Activated naive CD4-positive, alpha-beta T cell (primary cell): ENCODE measurements at regions not wholly inside any gene's neighbourhood (a gene's known extent, or its start where the extent isn't known, plus 50 kb on each side); places are given as distances from the start of the nearest gene placed in this dataset.
"Not testable (repeated sequence)": the region's sequence is repeated elsewhere in the genome, so short reads cannot be mapped to it uniquely, and the experiment has no call there.

ENCODE experiments used
- DNase-seq, 4 experiments: peaks; one replicate each; lab custom pipeline; 2025; lab: John Stamatoyannopoulos, UW

DNA sequence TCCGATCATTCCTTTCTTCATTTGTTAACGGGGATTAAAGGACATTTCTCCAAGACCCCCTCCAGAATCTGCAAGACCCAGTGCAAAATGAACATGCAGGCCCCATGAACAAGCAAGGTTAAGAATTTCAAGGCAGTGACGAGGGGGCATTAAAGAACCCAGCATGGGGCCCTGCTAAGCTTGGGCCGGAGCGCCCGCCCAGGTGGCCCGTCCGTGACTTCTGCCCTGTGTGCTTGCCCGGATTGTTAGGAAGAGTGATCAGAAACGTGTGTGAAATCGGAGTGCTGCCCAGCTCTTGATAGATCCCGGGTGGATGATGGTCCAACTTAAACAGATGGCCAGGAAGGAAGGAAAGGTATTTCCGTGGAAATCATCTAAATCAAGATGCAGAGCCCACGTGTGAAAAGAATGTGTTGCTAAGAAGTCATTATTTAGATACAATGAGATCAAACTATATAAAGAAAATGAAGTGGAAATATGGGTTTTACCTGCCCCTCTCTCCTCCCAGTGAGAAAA is 213.6 kb downstream of the KLF6 start:
- DNase-seq, result no peak

DNA sequence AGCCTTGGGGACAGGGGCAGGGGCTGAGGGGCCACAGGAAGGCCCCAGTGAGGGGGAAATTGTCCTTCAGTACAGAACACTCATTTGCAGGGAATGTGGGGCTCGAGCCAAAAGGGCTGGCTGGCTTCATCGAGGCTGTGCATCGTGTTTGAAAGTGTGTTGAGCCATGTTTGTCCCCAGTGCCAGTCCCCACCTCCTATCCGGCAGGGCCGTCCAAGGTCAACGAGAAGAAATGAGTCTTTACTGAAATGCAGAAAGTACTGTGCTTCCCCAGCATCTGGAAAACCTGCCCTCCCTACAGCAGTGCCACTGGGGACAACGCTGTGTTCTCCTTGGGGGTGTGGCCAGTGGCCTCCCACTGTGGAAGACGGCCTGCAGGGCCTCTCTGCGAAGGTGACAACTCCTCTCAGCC is 214.1 kb downstream of the KLF6 start:
- no peak for DNase-seq

DNA sequence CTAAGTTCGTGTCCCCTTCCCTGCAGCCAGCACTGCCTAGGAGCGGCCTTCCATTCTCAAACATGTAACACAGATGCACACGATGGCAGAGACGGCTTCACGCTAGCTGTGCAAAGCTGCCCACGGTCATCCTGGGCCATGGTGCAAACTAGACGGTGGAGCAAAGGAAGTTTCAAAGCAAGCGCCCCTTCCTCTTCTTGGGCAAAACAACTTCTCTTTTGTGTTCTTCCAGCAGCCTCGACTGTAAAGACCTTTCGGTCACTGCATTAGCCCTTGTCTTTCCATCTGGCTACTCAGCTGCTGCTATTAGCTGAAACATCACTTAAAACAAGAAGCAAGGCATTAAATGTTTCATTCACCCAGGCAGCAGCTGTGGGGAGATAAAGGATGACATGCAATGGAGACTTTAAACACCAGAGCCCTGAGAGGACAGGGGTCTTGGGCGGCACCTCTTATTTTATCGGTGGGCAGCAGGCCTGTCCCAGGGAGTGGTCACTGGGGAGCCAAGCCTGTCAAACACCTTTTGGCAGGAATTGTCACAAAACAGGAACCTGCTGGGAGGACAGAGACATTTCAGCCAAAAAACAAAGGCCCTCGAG is 214.8 kb downstream of the KLF6 start:
- no peak for DNase-seq

DNA sequence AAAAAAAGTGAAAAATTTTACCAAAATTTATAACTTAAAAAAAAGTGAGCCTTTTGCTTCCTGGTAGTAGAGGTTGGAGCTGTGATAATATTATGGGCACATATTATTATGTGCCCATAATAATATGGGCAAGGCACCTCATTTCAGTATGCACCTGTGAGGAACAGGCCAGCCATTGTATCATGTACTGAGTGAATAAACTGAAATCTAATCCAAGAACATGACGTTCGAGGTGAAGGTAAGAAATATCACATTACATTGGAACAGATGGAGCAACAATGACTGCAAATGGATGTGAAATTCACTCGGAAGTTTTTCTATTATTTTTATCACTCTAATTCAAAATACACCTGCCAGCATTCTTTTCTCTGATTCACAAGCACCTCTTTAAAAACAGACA is 216.0 kb downstream of the KLF6 start:
- DNase-seq, result no peak

DNA sequence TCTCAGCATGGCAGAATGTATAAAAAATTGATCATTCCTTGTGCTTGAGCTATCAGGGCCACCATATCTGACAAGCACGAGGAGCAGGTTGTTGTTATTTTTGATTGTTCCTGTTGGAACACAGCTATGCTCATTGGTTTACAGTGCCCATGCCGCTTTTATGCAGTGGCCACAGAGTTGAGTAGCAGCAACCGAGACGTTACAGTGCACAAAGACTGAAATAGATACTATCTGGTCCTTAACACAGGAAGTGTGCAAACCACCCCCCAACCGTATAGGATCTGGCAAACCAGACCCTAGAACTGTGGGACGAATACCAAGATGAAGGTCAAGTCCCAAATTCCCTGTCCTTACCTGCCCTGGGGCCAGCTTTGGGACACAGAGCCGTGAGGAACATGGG is 216.6 kb downstream of the KLF6 start:
- DNase-seq, result no peak

DNA sequence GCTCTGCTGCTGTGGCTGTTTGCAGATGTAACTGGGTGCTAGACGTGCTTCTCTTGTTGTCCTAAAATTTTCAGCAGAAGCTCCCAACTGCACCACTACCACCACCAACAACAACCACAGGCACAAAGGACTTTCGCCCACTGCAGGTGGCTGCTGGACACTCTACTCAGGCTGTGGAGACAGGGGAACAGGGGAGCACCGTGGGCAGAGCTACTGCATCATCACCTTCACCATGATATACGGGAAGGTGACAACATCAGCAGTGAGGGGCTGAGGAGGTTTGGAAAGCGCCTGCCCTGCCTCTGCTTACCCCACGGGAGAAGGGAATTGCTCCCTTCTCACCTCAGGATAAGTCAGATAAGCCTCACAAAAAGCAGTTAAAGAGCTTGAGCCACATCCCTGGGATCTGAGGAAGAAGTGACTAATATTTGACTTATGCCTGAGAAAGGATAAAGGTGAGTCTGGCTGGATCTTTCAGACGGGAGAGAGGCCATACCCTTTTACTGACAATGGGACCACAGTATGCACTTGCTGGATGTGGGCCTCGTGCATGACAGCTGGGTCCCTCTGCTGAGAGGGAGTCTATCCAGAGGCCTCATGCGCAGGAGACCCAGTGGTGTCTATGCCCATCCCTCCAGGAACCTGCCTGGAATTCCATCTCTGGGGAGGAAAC is 217.6 kb downstream of the KLF6 start:
- no peak for DNase-seq

DNA sequence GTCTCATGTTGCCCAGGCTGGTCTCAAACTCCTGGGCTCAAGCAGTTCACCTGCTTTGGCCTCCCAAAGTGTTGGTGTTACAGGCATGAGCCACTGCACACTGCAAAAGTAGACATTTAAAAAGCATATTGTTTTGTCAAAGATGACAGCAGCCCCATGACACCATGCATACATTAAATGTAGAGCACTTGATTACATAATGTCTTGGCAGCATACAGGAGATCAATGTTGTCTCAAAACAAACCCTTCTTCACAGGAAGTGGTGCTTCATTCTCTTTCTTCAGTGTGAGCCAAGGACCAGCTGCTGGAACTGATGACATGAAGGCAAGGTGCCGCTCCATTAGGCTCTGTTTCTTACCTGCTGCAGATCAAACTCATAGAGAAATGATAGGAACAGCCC is 218.4 kb downstream of the KLF6 start:
- DNase-seq, result no peak

DNA sequence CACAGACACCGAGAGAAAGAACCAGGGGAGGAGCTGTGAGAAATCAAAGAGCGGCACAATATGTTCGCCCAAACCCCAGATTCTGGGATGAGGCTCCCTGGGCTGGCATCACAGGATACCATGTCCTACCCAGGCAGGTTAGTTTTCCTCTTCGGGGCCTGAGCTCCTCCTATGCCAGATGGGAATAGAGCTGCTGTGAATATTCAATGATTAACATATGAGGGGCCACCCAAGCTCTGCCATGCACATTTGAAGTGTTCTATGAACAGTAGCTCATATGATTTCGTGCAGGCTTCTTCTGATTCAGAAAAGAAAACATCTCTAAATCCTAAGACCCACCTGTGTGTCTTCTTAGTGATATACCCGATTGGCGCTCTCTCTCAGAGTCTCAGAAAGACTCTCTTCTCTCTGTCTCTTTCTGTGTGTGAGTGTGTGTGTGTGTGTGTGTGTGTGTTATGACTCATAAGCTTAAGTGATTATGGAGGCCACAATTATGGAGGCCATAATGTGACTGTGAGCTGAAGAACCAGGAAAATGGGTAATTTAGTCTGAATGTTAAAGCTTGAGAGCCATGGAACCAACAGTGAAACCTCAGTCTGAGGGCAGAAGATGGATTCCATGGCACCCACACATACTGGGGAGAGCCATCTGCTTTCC is 220.5 kb downstream of the KLF6 start:
- no peak for DNase-seq

DNA sequence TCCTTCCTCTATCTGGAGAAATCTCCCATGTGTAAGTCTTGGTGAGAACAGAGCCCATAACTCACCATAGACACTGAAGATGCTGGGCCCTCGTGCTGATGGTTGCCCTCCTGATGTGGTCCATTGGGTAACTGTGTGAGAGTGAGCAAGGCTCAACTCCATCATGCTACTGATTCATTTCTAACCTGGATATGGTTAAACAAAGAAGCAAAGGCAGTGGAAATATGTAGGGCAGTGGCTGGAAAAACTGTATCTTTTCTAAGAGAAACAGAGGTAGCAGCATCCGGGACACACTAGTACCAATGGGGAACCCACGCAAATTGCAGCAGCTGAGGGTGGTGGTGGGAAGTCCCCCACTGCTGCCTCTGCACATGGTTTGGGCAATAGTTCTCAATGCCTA is 221.7 kb downstream of the KLF6 start:
- DNase-seq, result no peak

DNA sequence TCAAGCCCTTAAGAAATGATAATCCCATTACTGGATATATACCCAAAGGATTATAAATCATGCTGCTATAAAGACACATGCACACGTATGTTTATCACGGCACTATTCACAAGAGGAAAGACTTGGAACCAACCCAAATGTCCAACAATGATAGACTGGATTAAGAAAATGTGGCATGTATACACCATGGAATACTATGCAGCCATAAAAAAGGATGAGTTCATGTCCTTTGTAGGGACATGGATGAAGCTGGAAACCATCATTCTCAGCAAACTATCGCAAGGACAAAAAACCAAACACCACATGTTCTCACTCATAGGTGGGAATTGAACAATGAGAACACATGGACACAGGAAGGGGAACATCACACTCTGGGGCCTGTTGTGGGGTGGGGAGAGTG is 224.4 kb downstream of the KLF6 start:
- DNase-seq, result not testable (repeated sequence)

DNA sequence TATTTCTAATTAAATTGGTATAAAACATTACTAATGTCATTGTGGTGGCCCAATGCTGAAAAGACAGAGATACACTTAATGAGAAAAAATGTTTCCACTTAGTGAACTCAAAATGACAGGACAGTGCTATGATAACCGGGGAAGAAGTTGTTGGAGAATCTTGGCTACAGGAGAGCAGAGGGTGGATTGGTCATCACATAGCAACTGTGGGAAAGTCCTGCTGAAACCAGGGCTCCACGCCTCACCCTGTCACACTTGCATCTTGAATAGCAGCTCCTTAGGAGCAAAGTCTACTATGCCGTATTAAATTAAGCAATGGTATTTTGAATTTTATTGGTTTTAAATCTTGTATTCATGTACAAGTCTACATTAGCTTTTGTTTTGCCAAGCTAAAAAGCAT is 225.5 kb downstream of the KLF6 start:
- DNase-seq, result no peak

DNA sequence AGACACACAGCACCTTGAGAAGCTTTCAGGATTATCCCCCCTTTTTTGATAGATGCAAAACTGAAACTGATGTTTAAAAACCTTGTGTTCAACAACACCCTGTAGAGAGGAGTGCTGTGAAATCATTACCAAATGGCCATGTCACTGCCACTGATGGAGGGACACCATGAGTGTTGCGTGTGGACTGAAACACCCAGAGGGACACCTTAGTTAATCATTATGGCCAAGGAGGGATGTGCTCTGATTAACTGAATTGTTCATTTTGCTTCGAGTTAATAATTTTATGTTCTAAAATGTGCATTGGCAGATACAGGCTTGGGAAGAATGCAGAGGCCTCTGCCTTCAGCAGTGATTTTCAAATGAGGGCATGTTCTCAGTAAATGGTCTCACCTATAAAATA is 226.0 kb downstream of the KLF6 start:
- no peak for DNase-seq

DNA sequence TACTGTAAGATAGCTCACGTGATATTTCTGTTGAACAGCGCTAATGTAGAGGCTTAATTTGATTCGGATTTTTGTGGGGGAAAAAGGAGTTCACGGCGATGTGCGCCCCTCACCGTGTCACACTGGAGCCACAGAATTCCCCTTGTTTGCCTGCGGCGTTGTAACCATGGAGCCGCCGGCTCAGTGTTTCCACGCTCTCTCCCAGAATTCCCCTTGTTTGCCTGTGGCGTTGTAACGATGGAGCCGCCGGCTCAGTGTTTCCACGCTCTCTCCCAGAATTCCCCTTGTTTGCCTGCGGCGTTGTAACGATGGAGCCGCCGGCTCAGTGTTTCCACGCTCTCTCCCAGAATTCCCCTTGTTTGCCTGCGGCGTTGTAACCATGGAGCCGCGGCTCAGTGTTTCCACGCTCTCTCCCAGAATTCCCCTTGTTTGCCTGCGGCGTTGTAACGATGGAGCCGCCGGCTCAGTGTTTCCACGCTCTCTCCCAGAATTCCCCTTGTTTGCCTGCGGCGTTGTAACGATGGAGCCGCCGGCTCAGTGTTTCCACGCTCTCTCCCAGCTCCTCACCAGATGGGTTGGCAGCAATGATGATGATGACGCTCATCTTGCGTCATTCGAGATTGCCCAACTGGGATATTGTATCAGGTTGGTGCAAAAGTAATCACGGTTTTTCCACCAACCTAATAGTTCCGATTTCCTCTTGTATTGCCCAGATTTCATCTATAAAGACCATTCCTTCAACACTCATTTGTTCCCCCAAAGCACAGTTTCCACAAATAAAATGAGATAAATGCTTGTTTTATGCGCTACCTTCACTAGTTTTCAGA is 228.6 kb downstream of the KLF6 start:
- DNase-seq, result not testable (repeated sequence)

DNA sequence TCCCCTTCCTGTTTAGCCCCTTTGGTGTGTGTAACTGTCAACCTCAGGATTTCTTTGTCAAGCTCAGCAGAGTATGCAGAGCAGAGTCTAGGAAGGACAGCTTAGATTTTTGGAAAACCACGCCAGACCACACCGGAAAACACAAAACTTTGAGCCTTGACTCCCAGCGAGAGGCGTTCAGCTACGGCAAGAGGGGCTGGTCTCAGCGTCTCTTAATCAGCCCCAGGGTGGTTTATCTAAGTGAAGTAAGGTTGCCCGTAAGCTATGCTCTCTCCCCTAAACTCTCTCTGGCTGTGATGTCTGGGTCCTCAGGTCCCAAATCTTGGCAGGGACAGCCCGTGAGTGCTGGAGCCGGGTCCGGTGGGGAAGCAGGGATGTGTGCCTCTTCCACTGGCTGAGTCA is 230.9 kb downstream of the KLF6 start:
- DNase-seq, result no peak

DNA sequence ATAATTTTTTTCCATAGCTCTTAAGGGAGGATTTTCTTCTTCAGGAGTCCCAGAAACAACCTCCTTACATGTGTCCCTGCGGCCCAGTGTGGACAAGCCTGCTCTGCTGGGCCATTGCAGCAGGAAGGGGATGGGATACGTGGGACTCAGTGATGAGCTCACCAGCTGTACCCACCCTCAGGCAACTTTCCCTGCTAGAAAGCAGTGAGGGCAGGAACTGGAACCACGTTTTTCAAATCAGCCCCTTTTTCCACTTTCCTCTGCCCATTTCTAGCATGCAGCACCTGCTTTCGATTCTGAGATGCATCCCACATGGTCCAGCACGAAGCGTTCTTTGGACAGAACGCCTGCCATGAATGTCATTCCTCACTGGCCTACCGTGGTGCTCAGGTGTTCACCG is 232.7 kb downstream of the KLF6 start:
- no peak for DNase-seq

DNA sequence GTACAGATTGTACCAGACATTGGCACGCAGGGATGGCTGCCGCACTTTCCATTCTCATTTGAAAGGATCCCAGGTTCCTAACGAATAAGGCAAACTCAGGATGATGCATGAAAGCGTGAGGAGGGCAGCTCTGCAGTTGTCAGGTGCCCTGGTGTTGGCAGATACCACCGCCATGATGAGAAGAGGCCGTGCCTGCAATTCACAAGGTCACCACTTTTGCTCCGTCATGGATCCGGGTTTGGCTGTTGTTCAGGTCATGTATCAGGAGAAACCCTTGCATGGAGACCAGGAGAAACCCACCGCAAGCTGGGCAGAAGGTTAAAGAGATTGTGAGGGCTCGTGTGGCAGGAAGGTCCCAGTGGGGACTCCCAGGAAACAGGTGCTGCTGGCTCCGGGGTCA is 233.2 kb downstream of the KLF6 start:
- DNase-seq, result no peak

DNA sequence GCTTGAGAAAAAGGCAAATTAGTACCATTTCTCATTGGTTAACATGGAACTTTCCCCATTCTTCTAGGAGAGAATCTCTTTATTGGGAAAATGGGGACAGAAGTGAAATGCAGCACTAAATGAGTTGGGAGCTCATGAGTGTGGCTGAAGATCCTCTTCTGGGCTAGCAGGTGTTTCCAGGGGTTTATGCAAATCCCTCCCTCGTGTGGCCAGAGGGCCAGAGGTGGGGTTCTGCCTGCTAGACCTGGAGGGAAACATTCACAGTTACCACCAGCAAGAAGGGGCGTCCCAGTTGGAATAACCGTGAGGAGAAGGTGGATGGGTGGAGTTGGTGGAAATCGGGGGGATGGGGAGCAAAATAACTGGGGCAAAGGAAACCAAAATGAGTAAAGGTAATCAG is 235.9 kb downstream of the KLF6 start:
- DNase-seq, result no peak

DNA sequence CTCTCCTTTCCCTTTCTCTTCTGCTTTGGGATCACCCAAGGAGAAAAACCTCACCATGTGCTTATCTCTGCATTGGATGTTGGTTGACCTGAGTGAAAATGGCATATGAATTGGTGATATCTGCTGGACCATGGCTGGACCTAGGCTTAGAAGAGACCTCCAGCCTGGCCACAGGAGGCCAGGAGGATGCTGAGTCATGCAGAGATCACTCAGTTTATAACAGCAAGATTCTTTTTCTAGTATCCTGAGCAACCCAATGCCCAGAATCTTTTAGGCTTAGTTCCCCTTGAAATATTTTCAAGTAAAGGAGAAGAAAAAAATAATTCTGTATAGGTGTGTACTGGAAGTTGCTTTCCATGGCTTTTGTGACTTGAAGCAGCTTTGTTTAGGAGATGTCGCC is 236.3 kb downstream of the KLF6 start:
- no peak for DNase-seq

DNA sequence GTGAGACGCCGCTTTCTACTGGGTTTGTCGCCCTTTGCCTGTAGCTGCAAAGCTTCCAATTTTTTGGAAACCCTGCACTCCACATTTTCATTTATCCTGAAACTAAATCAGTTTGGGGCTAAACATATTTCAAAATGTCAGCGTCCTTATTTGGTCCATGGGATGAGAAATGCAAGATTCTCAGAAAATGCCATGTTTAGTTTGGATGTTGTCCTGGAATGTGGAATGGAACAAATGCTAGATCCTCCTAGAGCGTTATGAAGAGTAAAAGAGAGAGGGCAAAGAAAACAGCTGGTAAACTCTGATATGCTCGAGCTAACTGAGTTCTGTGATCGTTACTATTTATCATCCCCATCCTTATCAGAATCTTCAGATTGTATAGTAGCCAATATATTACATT is 236.9 kb downstream of the KLF6 start:
- no peak for DNase-seq

DNA sequence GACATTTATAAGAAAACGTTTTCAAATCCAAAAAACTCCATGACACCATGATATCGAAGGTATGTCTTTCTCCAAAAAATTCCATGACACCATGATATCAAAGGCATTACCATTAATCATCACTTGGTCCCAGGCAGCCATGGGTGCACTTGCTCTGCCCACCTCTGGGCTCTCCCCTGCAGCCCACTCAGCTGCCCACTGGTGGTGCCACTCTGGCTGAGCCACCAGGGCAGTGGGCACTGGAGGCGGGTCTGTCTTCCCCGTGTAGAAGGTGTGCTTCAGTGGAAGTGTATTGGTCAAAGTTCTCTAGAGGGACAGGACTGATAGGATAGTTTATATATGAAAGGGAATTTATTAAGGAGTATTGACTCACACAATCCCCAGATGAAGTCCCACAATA is 240.4 kb downstream of the KLF6 start:
- no peak for DNase-seq

DNA sequence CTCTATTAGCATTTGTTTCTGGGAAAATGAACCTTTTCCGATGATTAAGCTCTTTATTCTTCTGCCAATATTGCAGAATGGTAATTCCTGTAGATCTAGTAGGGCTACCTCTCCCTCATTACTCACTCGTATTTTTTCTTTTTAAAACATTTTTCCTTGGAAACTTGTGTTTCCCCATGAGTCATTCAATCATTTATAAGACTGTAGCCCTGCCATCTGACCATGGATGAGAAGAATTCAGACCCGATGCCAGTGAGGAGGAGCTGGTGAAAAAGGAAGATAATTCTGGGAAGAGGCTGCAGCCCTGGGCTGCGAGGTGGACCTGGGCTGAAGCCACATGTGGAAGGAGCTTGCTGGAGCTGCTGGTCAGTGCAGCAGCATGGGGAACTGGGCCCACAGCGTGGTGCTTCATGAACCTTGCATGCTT is 242.8 kb downstream of the KLF6 start:
- DNase-seq, result no peak

DNA sequence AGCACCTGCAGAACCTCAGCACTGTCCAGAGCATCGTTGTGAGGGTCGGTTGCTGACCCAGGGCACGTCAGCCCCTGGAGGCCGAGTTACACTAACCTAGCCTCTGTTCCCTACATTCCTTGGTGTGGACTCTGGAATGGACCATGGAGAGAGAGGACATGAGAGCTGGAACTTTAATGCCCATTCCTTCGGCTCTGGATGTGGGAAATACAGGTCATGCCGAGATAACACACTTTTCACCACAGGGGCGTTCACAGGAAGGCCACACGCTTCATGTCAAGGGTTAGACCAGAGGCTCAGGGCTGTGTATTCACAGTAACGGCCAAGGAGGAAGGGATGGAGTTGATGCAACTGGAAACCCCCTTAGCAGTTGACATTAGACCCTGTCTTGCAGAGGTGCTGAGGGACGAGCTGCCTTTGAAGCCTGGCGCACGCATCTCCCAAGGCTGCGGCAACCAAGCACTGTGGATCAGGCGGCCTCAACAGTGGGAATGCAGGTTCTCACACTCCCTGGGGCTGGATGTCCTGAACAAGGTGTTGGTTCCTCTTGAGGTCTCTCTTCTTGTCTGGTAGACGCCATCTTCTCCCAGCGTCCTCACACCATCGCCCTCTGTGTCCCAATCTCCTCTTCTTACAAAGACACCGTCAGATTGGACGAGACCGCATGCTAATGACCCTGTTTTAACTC is 245.2 kb downstream of the KLF6 start:
- DNase-seq, result no peak
